MM.1S (cell line): ENCODE measurements at regions not wholly inside any gene's neighbourhood (a gene's known extent, or its start where the extent isn't known, plus 50 kb on each side); places are given as distances from the start of the nearest gene placed in this dataset.

Experiments used
- EZH2 ChIP-seq: fragments of 300-600 bp; sonication (generic); optimal IDR thresholded peaks from 2 replicates; pipeline ENCODE3; 2017; ENCODE audit warnings: low read depth, mild to moderate bottlenecking, antibody characterized with exemption, low read length, mixed read lengths
- EZH2phosphoT487 ChIP-seq: fragments of 300-600 bp; sonication (generic); IDR thresholded peaks from 2 replicates; pipeline ENCODE4 v1.6.1; 2018; ENCODE audit warnings: antibody characterized with exemption, low read length

DNA sequence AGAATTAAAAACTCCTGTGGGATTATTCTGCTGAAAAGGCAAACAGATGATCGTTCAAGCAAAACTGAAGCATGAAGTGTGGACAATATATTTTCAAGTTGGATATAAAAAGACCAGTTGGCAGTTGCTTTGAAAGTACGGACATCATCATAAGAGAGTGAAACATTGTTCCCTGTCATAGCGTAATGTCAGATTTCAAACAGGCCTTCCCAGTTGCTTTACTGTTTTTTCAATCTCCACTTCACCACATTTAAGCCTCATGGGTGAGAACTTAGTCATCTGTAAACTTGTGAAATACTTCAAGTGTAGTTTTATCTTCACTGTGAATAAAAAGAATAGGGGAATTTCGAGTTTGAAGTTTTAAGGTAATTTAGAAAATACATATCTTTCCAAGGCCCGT, 435.1 kb upstream of the CNTN3 start:
- no peak for TF ChIP-seq EZH2
- TF ChIP-seq EZH2phosphoT487 = no peak
